Neural crest cell (in vitro differentiated cells): ENCODE measurements at regions not wholly inside any gene's neighbourhood (a gene's known extent, or its start where the extent isn't known, plus 50 kb on each side); places are given as distances from the start of the nearest gene placed in this dataset.
"Not testable (repeated sequence)": the region's sequence is repeated elsewhere in the genome, so short reads cannot be mapped to it uniquely, and the experiment has no call there.

Experiments used
- DNase-seq: peaks from one replicate; pipeline ENCODE4 v3.0.0; 2021; ENCODE audit warnings: low read depth, mixed read lengths, low spot score
- H3K27ac Mint-ChIP-seq: one replicate; pipeline ENCODE4 v1.8.0; 2021; ENCODE audit warnings: mild to moderate bottlenecking, mixed read lengths; ENCODE audit not compliant: unreplicated experiment
- H3K27me3 Mint-ChIP-seq: 2 replicates; pipeline ENCODE4 v1.8.0; 2021; ENCODE audit warnings: low read depth, mild to moderate bottlenecking, mixed read lengths
- H3K36me3 Mint-ChIP-seq: 2 replicates; pipeline ENCODE4 v1.8.0; 2021; ENCODE audit warnings: low read depth, mild to moderate bottlenecking, mixed read lengths
- H3K4me1 Mint-ChIP-seq: 2 replicates; pipeline ENCODE4 v1.8.0; 2021; ENCODE audit warnings: mixed read lengths
- H3K4me3 Mint-ChIP-seq: one replicate; pipeline ENCODE4 v1.8.0; 2021; ENCODE audit warnings: mild to moderate bottlenecking, mixed read lengths
- H3K9me3 Mint-ChIP-seq: 2 replicates; pipeline ENCODE4 v1.8.0; 2021; ENCODE audit warnings: mixed read lengths
- CTCF ChIP-seq: fragments of 200-600 bp; sonication (generic); conservative IDR thresholded peaks from 2 replicates; pipeline ENCODE4 v1.5.0; 2021; ENCODE audit warnings: antibody characterized with exemption, mild to moderate bottlenecking

GRCh38 chr5:19270153-19270552, 717.8 kb downstream of the CDH18 start:
- no peaks in the 10 kb centered on the region for H3K4me1 Mint-ChIP-seq
- H3K36me3 Mint-ChIP-seq, result no peaks in the 10 kb centered on the region
- peaks cover 8% of the 10 kb centered on the region for H3K9me3 Mint-ChIP-seq
- H3K27ac Mint-ChIP-seq, result no peak overlapping the region
- no peak overlapping the region for H3K4me3 Mint-ChIP-seq
- DNase-seq, result no peak
- TF ChIP-seq CTCF, result no peak
- H3K27me3 Mint-ChIP-seq, result no peaks in the 10 kb centered on the region

- Mint-ChIP-seq H3K4me3 (no peak overlapping the region), H3K36me3 (no peaks in the 10 kb centered on the region), H3K4me1 (no peaks in the 10 kb centered on the region), H3K27ac (no peak overlapping the region), H3K27me3 (no peaks in the 10 kb centered on the region), H3K9me3 (peaks cover 16% of the 10 kb centered on the region)
- DNase-seq, result no peak
- no peak for TF ChIP-seq CTCF
Observed at GRCh38 chr5:19274578-19274977, 713.4 kb downstream of the CDH18 start.

GRCh38 chr5:19285286-19285685, 702.7 kb downstream of the CDH18 start:
- Mint-ChIP-seq H3K27me3 (no peaks in the 10 kb centered on the region), H3K9me3 (peaks cover 4% of the 10 kb centered on the region), H3K36me3 (peaks cover 3% of the 10 kb centered on the region), H3K27ac (no peak overlapping the region), H3K4me3 (no peak overlapping the region), H3K4me1 (no peaks in the 10 kb centered on the region)
- TF ChIP-seq CTCF, result no peak
- DNase-seq, result no peak

- H3K36me3 Mint-ChIP-seq, H3K27me3 Mint-ChIP-seq, DNase-seq, H3K27ac Mint-ChIP-seq, H3K4me3 Mint-ChIP-seq, H3K4me1 Mint-ChIP-seq, H3K9me3 Mint-ChIP-seq: not testable (repeated sequence)
Observed at GRCh38 chr5:19287548-19288277, 700.3 kb downstream of the CDH18 start.

- not testable (repeated sequence) for H3K36me3 Mint-ChIP-seq, H3K27ac Mint-ChIP-seq, DNase-seq, H3K4me1 Mint-ChIP-seq, H3K4me3 Mint-ChIP-seq, H3K9me3 Mint-ChIP-seq, H3K27me3 Mint-ChIP-seq
Observed at GRCh38 chr5:19288311-19288710, 699.7 kb downstream of the CDH18 start.

- Mint-ChIP-seq H3K27me3 (no peaks in the 10 kb centered on the region), H3K4me3 (no peak overlapping the region), H3K27ac (no peak overlapping the region), H3K4me1 (no peaks in the 10 kb centered on the region), H3K9me3 (peaks cover 3% of the 10 kb centered on the region), H3K36me3 (no peaks in the 10 kb centered on the region)
- no peak for TF ChIP-seq CTCF
- DNase-seq, result no peak
Observed at GRCh38 chr5:19297934-19298333, 690.1 kb downstream of the CDH18 start.
